K562 (cell line): ENCODE measurements at regions not wholly inside any gene's neighbourhood (a gene's known extent, or its start where the extent isn't known, plus 50 kb on each side); places are given as distances from the start of the nearest gene placed in this dataset.

Experiments used
- BMI1 ChIP-seq: fragments of 150-350 bp; IDR thresholded peaks from 2 replicates; pipeline ENCODE4 v1.6.1; 2014; ENCODE audit warnings: low read length
- CTCF ChIP-seq, 3 experiments: IDR thresholded peaks in 2 of 3; conservative IDR thresholded peaks in 1 of 3; 2 replicates each; pipeline ENCODE4 v1.5.1; 2011 to 2012; ENCODE audit warnings: low read length in 3 of 3, mild to moderate bottlenecking in 3 of 3, control low read depth in 2 of 3, improper control_type of control experiment in 1 of 3, inconsistent platforms in 1 of 3, low read depth in 1 of 3, mixed read lengths in 1 of 3, moderate library complexity in 1 of 3; ENCODE audit not compliant: insufficient read depth in 2 of 3
- PHB2 ChIP-seq: fragments of 450-650 bp; IDR thresholded peaks from 2 replicates; pipeline ENCODE4 v1.6.1; 2017; ENCODE audit warnings: low read depth
- POLR2A ChIP-seq: fragments of 450-650 bp; conservative IDR thresholded peaks from 2 replicates; pipeline ENCODE4 v1.6.1; 2016
- TF ChIP-seq, protein P1 (sequence below): fragments of 450-650 bp; formaldehyde crosslinking; IDR thresholded peaks from 2 replicates; pipeline ENCODE4 v1.4.0; 2020; ENCODE audit warnings: mild to moderate bottlenecking, moderate library complexity

GRCh38 chr12:97368462-97369163 lies 94.0 kb upstream of the RMST start:
- TF ChIP-seq, protein P1, sequence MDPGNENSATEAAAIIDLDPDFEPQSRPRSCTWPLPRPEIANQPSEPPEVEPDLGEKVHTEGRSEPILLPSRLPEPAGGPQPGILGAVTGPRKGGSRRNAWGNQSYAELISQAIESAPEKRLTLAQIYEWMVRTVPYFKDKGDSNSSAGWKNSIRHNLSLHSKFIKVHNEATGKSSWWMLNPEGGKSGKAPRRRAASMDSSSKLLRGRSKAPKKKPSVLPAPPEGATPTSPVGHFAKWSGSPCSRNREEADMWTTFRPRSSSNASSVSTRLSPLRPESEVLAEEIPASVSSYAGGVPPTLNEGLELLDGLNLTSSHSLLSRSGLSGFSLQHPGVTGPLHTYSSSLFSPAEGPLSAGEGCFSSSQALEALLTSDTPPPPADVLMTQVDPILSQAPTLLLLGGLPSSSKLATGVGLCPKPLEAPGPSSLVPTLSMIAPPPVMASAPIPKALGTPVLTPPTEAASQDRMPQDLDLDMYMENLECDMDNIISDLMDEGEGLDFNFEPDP (CRISPR knock-in tag), result no peak
- TF ChIP-seq CTCF (IDR thresholded peaks at IDR 0.05 in 2 of 3, conservative IDR thresholded peaks at IDR 0.05 in 1 of 3; ENCODE audit: insufficient read depth in 2 of 3, low read depth in 1 of 3, low read length in 3 of 3), result no peak
- no peak for TF ChIP-seq POLR2A
- TF ChIP-seq BMI1, result no peak
- TF ChIP-seq PHB2, result no peak
